Hematopoietic multipotent progenitor cell treated with erythropoietin and hydrocortisone succinate and interleukin-3 and kit ligand, for 4 days (in vitro differentiated cells): ENCODE measurements at regions not wholly inside any gene's neighbourhood (a gene's known extent, or its start where the extent isn't known, plus 50 kb on each side); places are given as distances from the start of the nearest gene placed in this dataset.
"Not testable (repeated sequence)": the region's sequence is repeated elsewhere in the genome, so short reads cannot be mapped to it uniquely, and the experiment has no call there.

Experiments
- DNase-seq: peaks from one replicate; pipeline ENCODE4 v3.0.0-alpha.2; 2015

DNA sequence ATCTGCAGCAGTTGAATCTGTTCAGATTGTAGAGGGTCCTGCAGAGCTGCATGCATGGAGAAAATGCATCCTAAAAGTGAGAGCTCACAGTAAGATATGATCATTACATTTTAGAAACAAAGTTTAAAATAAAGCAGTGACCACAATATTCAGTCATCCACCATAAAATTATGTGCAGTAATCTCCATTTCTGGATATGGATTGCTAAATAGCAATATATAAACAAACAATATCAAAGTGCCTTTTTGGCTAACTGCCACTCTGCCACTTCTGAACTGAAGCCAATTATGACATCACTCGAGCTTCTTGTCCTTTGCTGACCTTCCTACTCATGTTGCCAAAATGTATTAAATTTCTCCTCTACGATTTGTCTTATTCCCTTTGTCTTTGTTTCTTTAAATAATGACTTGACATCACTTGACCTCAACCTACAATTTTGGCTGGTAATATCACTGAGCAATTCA, 262.0 kb upstream of the CXADR start:
- DNase-seq, result no peak

DNA sequence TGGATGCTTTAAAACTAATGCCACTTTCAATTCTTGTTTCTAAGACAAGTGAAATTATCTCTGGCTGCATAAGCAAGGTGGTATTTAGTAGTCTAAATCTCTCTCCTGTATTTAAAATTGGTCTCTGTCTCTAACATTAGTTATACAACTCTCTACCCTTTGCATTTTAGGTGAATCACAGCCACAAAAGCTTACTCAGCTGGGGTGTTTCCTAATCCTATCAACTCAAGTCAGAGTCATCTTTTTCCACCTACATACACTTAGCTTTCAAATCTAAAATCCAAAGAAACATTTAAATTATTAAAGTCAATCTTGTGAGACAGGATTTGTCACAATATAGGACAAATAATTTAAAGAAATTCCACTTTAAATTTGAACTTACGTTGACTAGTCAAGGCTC, 255.1 kb upstream of the CXADR start:
- no peak for DNase-seq

DNA sequence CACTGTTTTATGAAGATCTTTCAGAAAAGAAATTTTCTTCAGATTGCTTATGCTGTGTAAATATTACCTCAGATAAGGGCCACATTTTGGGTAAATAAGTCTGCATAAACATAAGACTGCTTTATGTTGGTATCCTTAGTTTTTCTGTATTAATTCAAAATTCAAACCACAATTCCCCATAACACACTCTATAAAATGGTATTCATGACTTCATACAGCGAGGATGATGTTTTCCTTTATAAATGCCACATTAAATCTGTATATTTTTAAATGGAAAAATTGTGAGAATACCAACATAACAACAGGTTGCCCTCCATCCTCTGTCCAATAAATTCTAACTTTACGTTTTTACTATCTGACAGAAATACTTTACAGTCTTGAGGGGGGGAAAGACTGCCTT, 248.7 kb upstream of the CXADR start:
- DNase-seq, result no peak

DNA sequence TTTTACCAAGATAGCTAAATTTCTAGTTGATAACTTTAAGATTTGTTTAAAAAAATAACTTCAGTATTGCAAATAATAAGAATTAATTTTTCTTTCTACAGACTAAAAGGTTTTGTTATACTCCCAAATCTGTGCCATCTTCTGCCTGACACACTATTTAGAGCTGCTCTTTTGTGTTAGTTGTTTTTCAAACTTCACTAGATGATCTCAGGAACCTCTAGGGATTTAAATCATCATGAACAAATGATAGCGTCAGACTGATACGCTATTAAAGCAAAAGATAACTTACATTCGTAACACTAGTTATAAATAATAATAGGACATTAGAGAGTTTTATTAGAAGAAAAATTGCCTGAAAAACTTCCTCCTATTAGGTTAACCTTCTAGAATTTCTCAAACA, 243.1 kb upstream of the CXADR start:
- no peak for DNase-seq

DNA sequence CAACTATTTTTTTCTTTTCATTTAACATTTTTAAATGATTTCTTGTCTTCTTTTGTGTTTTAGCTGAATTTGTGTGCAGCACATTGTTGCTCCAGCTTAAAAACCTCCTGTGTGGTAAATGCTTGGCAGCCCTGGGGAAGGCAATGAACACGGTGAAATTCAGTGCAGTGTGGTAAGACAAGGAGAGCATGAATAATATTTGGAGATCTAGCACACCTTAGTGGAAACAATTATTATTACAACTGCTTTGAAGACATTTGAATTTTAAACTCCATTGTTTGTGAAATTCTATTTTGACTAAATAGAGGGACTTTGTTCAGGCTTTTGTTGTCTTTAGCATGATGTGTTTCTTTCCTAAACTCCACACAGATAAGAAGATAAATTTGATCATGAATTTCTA, 242.6 kb upstream of the CXADR start:
- peak; percentile 57 for DNase-seq

DNA sequence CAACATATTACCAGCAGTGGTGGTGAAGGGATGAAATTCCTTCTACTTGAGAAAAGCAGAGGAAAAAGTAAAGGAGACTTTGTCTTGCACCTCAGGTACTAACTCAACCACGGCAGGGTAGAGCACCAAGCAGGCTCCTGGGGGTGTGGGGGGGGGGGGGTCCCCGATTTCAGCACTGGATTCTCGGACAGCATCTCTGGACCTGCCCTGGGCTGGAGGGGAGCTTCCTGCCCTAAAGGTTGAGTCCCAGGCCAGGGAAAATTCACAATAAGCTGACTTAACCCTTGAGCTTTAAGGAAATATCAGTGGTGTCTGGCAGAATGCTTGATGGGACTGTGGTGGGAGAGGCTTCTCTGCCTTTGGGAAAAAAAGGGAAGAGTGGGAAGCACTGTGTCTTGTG, 233.2 kb upstream of the CXADR start:
- DNase-seq, result no peak

DNA sequence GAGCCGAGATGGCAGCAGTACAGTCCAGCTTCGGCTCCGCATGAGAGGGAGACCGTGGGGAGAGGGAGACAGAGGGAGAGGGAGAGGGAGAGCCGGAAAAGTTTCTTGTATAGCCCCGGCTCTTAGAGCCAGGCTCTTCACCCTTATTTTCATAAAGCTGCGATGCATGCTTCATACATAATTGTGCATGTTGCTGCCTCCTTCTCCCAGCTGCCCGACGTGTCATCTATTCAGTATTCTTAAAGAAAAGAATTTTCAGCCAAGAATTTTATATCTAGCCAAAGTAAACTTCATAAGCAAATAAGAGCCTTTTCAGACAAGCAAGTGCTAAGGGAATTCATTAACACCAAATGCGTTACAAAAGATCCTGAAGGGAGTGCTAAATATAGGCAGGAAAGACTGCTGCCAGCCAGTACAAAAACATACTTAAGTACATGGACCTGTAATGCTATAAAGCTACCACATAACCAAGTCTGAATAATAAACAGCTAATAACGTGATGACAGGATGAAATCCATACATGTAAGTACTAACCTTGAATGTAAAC, 219.8 kb upstream of the CXADR start:
- DNase-seq, result not testable (repeated sequence)

DNA sequence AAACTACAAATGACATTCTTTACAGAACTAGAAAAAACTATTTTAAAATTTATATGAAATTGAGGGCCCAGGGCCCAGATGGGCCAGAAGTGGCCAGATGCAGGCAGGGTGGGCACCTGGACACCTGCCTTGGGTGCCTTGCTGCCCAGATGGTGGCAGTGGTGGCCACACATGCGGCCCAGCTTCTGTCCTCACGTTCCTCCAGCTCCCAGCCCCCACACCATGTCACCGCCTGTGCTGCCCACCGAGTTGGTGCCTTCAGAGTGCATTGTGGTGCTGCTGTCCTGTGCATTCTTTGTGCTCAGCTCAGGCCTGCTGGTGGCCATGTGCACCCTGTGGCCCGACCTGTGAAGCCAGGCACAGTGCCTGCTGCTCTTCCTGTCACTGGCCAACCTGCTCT, 216.8 kb upstream of the CXADR start:
- no peak for DNase-seq

DNA sequence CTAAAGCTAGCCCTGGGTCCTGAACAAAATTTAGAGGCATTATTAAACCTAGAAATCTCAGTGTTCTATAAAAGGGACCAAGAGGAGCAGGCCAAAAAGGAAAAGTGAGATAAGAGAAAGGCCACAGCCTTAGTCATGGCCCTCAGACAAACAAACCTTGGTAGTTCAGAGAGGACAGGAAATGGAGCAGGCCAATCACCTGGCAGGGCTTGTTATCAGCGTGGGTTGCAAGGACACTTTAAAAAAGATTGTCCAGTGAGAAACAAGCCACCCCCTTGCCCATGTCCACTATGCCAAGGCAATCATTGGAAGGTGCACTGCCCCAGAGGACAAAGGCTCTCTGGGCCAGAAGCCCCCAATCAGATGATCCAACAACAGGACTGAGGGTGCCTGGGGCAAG, 213.3 kb upstream of the CXADR start:
- not testable (repeated sequence) for DNase-seq

DNA sequence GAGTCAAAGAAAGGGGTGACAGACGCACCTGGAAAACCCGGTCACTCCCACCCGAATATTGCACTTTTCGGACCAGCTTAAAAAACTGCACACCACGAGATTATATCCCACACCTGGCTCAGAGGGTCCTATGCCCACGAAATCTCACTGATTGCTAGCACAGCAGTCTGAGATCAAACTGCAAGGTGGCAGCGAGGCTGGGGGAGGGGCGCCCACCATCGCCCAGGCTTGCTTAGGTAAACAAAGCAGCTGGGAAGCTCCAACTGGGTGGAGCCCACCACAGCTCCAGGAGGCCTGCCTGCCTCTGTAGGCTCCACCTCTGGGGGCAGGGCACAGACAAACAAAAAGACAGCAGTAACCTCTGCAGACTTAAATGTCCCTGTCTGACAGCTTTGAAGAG, 185.1 kb upstream of the CXADR start:
- DNase-seq, result not testable (repeated sequence)

DNA sequence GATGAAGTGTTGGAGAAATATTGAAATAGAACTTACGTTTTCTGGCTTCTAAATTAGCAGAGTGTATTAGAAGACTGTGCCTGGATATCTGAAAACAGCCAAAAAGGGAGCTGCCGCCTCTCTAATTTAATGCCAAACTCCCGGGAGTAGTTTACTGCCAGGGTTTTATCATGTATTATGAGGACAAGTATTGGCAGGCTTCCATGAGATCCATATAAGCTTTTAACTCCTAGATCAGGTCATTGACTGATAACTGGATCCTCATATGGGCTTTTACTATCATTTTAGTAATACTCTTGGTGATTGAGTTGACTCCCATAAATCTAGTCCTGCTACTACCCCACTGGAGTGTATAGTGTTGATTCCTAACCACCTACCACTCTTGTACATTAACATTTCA, 178.4 kb upstream of the CXADR start:
- no peak for DNase-seq

DNA sequence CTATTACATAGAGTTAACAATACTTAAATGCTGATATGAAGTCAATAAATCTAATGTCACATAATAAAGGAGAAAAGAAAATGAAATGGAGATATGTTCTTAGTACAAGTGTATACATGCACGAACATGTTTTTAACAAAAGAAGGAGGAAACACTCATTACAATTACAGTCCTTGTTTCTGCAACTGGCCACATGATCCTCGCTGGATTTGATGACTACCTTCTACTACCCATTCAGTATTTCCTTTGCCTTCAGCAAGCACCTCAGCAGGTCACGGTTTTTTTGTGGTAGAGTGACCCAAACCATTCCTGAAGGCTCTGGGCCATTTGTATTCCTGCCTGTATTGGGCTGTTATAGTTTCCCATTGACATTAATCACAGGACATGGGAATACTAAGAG, 172.8 kb upstream of the CXADR start:
- DNase-seq, result no peak

DNA sequence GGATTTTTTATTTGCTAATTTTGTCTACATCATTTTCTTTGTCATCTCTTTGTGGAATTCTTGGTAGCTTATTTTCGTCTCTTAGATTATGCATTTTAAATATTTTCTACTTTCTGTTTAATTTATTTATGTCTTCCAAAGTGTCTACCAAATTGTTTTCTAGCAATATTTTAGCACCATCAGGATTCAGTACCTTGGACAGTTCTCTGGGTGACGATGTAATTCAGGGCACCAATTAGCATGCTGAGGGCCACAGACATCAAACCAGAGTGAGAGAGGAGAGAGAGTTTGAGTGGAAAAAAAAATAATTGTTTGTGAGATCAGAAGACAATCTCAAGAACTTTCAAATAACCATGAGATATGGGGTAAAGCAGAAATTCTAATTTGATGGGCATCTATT, 169.8 kb upstream of the CXADR start:
- peak; percentile 64 for DNase-seq

DNA sequence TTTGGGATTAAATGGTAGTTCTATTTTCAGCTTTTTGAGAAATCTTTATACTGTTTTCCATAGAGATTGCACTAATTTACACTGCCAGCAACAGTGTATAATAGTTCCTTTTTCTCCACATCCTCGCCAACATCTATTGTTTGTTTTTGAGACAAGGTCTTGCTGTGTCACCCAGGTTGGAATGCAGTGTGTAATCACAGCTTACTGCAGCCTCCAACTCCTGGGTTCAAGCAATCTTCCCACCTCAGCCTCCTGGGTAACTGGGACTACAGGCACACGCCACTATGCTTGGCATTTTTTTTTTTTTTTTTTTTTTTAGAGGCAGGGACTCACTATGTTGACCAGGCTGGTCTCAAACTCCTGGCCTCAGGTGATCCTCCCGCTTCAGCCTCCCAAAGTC, 164.5 kb upstream of the CXADR start:
- DNase-seq, result no peak

DNA sequence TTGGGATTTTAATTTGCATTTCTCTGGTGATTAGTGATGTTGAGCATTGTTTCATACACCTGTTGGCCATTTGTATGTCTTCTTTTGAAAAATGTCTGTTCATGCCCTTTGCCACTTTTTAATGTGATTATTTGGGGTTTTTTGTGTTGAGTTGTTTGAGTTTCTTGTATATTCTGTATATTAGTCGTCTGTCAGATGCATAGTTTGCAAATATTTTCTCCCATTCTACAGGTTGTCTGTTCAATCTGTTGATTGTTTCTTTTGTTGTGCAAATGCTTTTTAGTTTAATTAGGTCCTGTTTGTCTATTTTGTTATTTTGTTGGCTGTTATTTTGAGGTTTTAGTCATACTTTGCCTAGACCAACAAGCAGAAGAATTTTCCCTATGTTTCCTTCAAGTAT, 164.0 kb upstream of the CXADR start:
- DNase-seq, result no peak

DNA sequence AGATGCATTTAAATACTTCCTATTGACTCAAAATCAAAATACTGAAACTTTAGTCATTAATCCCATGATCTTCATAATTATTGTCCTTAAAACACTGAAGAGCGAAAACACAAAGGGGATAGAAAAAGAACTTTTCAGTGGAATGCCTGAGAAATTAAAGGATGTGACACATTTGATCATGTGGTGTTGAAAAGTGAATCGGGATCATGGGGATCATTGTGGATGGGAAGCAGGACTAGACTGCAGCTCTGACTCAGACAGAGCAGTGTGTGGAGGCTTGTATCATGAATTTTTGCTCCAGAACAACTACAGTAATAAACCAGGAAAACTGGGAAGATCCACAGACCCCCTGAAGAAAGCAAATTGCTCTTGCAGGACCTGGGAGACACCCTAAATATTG, 161.1 kb upstream of the CXADR start:
- DNase-seq, result no peak

DNA sequence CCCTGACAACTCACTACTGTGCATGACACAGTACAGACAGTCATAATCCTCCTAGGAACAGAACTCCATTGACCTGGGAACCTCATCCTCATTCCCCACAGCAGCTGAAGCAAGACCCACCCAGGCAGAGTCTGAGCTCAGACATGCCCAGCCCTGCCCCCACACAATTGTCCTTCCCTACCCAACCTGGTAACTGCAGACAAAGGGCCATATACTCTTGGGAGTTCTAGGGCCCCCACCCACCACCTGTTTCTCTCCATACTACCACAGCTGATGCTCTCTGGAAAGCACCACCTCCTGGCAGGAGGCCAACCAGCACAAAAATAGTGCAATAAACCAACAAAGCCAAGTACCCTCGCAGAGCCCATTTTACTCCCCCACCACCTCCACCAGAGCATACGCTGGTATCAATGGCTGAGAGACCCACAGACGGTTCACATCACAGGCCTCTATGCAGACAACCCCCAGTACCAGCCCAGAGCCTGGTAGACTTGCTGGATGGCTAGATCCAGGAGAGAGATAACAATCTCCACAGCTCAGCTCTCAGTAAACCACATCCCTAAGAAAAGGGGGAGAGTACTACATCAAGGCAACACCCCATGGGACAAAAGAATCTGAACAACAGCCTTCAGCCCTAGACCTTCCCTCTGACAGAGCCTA, 159.7 kb upstream of the CXADR start:
- no peak for DNase-seq

DNA sequence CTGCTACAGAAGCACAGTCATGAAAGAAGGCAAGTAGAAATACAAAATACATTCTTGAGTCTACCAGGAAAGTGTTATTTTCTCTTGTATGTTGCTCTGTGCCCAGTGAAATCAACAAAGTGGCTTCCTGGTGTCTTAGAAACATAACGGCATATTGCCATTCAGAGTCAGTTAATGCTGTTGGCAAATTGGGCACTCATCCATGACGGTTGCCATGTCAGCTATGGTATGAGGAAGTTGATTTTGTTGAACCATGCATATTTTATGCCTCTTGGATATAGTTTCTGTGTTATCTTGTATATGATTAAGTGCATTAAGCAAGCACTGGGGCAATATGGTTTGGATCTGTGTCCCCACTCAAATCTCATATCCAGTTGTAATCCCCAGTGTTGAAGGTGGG, 153.1 kb upstream of the CXADR start:
- no peak for DNase-seq

DNA sequence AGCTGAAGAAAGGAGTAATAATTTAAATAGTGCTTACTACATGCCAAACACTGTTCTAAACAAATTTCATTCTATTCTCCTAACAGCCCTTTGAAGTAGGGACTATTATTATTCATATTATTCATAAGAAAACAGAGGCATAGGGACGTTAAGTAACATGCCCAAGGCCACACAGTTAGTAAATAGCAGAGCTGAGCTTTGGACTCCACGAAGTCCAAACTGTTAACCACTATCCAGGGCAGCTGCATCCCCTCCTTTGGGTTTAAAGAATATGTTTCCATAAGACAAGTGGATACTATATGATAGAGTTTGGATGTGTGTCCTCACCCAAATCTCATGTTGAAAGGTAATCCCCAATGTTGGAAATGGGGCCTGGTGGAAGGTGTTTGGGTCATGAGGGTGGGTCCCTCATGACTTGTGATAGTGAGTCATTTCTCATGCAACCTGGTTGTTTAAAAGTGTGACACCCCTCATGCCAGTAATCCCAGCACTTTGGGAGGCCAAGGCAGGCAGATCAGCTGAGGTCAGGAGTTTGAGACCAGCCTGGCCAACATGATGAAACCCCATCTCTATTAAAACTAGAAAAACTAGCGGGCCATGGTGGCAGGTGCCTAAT, 144.0 kb upstream of the CXADR start:
- DNase-seq, result no peak

DNA sequence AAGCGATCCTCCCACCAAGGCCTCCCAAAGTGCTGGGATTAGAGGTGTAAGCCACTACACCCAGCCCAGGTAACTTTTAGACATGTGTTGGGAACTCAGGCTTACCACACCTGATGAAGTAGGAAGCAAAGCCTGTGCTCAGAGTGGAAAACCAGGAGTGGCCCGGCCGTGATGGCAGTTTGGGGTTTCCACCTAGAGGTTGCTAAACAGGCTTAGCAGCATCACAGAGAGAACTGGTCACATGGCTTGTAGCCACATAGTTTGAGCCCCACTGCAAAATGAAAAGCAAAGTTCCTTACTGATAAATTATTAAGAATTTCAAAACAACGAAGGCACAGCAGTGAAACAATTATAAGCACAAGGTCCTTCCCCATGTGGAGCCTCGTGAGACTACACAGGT, 142.6 kb upstream of the CXADR start:
- DNase-seq, result no peak

DNA sequence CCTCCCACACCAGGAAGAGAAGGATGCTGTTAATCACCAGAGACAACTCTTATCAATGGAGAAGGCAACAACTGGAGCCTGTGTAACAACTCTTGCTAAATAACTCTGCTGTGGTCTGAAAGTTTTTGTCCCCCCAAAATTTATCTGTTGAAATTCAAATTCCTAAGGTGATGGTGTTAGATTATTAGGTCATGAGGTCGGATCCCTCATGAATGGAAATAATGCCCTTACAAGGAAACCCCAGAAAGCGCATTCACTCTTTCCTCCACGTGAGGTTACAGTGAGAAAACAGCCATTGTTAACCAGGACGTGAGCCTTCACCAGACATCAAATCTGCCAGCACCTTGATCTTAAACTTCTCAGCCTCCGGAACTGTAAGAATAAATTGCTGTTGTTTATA, 141.9 kb upstream of the CXADR start:
- DNase-seq, result no peak

DNA sequence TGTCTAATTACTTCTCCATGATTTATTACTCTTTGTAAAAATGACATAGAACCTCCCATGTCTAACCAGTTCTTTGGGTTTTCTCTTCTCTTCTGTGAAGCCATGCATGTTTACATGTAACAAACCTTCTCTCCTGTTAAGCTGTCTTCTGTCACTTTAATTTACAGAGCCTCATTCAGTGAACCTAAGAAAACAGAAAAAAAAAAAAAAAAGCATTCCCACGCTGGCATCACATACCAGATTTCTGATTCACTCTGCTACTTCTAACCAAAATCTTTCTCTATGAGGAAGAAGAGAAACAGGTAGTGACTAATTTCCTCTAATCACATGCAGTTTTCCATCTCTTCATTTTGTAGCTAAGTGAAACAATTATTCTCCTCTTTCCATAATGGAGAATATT, 141.4 kb upstream of the CXADR start:
- DNase-seq, result no peak

DNA sequence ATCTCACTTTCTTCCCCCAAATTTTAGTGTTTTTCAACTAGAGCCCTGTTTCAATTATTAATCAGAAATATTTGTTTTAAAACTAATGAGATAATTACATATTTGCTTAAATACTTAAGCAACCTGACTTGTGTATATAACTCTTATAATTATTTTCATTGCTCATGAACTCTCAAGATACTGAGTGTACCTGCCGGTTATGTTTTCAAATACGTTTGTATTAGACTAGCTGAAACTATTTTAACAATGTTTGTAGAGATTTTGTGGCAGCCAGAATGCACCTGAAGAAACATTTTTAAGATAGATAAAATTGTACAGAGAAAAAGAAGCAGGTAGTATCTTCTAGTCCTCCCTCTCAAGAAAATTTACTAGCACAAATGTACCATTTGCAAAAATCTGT, 140.6 kb upstream of the CXADR start:
- DNase-seq, result no peak

DNA sequence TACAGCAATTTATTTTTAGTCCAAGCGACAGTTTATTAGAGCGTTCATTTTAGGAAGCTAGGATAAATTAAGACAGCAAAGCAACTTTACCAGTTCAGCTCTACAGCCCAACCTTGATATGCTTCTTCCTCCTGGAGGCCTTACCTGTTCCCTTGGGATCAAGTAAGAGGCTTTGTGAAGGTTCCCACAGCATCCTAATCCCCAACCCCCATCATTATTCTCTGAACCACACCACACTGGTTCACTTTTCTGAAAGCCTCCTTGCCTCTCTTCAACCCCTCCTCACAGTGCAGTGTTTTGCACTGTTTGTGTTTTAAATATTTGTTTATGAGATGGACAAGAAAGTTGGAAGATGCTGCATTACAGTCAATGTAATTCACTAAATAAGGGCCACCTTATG, 126.3 kb upstream of the CXADR start:
- no peak for DNase-seq

DNA sequence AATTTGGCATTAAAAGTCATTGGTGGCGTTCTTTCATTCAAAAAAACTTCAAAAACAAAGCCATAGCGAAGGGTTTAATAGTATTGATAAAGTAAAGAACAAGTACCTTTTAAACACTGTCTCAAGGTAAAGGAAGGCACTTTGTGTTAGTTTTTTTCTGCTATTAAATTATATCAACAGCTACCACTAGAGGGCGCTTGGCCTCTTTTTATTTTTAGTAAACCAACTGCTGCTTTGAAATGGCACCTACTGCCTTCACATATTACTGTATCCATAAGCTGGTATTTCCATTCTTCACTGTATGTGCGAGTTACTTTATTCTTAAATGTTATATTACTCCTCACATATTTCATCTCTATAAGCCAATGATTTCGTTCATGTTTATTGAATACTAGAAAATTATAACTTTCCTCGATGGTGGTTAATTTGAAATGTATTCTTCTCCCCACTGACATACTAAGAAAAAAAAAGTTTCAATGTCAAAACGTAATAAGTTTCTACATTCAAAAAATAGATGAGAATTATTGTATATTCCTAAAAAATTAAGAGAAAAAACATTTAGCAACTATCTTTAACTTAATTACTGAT, 125.7 kb upstream of the CXADR start:
- DNase-seq, result peak; percentile 88
